CMK (cell line): ENCODE measurements at regions not wholly inside any gene's neighbourhood (a gene's known extent, or its start where the extent isn't known, plus 50 kb on each side); places are given as distances from the start of the nearest gene placed in this dataset.
A peak's percentile ranks its signal among the peaks of the same experiment; 100 is the strongest.

ENCODE experiments used
- DNase-seq: peaks from one replicate; pipeline ENCODE4 v3.0.0-alpha.2; 2010; ENCODE audit warnings: low read depth

DNA sequence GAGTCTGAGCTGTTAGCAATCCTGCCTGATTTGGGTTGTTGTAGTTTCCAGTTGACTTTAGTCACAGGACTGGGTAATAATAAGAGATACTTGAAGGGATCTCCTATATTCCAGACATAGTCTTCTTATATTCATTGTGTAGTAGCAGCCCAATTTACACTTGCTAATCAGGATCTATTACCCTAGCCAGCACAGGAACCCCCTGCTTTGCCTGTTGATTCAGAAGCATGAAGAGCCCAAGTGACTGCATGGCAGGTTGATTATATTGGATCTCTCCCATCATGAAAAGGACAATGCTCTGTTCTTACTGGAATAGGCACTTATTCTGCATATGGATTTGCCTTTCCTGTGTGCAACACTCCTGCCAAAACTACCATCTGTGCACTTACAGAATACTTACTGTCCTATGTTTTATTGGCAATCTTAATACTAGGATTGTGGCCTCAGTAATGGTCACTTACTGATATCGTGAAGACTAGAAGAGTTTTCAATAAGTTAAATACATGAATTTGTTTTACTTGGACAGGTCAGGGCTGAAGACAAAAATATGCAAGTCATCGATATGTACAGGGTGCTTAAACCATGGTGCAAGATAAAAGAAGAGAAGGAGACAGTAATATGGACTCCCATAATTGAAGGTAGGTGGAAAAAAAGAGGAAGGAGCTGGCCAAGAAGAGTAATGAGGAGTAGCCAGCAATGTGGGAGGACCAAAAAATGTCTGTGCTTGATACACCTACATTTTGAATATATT, 304.1 kb downstream of the MCTP2 start:
- DNase-seq: no peak

DNA sequence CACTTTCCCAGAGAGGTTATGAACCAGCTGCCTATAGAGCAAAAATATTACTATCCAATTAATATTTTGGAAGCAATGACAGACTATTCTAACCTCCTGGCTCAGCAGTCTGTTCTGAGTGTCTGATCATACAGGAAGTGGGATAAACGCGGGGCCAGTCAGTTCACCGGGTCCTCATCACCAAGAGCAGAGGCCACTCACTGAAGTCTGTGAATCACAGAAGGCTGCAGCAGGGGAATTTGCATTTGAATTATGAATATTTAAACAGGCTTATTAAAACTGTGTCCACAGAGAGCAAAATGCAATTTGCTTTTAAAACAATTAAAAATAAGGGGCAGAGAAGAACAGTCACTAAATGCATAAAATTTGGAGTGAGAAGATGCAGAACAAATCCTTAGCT, 305.2 kb downstream of the MCTP2 start:
- no peak for DNase-seq

- DNase-seq: no peak
These were observed 306.9 kb downstream of the MCTP2 start for GRCh38 chr15:94538280-94538679.

GRCh38 chr15:94542391-94542790, 311.0 kb downstream of the MCTP2 start:
- DNase-seq: no peak

DNA sequence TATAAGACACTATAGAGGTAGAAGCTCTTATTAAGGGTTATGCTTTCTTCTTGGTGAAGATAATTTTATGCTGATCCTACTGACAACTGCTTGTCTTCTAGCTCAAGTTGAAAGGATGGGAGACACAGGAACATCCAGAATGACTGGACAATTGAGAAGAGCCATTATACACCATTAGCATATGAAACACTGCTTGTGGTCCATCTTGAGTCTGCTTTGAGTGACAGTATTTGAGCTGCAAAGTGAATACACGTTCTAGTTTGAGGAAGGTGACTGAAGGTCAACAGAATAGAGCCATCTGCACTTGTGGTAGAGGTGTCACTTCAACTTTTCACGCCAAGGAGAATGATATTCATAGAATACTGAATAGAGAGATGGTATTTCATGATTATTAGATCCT, 315.4 kb downstream of the MCTP2 start:
- no peak for DNase-seq

DNA sequence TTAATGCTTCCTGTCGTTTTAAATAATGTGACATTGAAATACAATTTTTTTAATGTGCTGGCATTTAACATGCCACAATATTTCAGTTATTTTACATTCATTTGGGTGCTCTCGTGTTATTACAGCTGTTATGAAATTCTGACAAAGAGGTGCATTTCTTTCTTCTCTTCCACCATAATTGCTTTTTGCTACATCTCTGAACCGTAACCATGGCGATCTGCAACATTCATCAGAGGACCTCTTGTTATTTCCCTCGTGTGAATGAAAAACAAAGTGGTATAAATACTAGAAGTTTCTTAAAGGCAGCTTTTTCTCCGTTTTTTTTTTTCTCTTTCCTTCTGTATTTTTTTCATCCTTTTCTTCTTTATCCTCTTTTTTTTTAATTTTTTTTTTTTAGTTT, 316.4 kb downstream of the MCTP2 start:
- DNase-seq: no peak

DNA sequence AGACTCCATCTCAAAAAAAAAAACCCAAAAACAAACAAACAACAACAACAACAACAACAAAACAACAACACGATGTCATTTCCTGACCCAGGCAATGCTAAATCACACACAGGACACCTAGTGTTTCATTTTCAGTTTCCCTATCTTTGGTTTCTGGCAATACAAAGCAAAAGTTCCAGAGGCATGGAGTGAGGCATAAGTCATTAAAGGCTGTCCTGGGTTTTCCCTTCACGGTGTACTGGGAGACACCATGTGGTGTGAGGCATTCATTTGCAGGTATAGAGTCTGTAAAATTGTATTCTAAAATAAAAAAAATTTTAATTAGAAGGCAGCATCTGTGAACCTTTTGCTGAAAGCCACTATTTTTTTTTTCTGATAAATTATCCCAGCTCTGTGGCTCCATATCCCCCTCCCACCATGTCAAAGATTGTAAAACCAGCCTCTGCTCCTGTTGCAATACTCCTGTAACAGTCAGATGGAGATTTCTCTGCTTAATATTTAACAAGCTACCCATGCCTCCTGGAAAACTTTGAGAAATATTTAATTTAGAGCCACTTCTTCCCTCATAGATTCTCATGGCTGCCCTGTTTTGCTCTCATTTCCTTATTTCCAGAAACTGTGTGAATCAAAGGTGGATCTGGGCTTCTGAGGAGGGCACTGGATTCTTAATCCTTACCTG, 324.6 kb downstream of the MCTP2 start:
- DNase-seq: no peak

DNA sequence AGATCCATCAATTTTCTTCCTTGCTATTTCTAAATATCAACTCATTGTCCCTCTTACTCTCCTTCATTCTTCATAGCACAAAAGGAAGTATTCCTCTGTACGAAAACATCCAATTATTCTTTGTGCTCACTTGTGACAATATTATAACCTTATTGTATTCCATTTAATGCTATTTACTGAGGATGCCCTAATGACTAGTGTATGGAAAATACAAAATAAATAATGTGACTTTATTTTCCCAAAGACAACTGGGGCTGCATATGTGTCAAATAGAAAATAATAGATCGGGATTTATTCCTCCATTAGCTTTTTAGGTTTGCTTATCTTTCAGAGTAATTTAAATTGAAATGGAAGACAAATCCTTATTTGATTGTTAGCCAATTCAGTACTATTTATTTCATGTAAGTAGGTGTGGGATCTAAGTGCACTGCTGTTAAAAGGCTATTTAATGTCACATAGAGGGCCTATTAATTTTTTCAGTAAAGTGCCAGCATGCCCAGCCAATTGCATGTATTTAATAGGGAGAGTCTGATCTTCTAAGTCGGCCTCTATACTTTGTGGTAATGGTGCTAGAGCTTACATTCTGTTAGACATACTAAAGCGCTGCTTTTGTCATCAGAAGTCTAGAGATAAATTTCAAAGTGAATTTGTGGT, 329.8 kb downstream of the MCTP2 start:
- DNase-seq: no peak

- no peak for DNase-seq
These were observed 332.1 kb downstream of the MCTP2 start for GRCh38 chr15:94563456-94563855.

- DNase-seq: peak; percentile 20
These were observed 345.6 kb downstream of the MCTP2 start for GRCh38 chr15:94576889-94577533.

DNA sequence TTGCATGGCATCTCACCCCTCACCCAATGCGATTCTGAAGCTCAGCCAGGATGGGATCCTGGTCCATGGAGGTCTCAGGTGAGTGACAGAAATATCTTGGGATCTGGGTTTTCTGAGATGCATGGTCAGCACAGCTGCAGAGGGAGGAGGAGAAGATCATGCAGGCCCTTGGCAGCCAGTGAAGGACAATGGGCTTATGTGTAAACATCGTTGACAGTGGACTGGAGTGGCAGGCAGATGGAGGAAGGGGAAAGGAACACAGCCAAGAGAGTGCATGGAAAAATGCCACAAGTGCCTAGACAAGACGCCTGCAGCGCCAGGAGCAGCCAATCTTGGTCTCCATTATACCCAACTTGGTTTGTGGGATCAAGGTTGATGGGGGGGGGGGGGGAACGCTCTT, 347.9 kb downstream of the MCTP2 start:
- DNase-seq: no peak

DNA sequence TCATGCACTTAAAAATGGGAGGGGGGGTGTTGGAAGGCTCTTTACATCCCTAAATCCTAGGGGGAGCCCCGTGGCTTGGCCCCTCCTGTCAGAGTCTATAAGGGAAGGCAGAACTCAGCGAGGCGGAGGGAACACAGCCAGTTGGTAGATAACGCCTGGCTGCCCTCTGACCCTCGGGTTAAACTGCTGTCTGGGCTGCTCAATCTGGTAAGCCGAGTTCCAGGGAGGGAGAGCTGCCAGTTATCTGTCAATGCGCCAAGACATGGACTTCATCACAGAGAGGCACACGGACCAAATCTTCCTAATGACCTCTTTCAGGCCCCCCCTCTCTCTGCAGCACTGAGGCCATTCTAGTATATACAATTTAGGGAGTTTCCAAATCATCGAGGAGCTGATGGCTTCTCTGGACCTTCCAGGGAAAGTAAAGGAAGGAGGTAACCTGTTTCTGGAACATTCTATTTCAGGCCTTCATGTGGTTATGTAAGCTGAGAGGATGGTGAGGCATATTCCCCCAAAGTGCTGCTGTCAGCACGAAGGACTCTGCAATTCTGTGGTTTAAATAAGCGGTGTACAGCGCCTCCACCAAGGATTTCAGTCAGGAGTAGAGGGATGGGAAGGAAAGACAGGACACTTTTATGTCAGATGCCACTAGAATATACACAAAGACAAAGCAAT, 349.0 kb downstream of the MCTP2 start:
- no peak for DNase-seq

GRCh38 chr15:94582368-94582767, 351.0 kb downstream of the MCTP2 start:
- DNase-seq: peak; percentile 57

- peak; percentile 99 for DNase-seq
These were observed 353.5 kb downstream of the MCTP2 start for GRCh38 chr15:94584833-94585244.

DNA sequence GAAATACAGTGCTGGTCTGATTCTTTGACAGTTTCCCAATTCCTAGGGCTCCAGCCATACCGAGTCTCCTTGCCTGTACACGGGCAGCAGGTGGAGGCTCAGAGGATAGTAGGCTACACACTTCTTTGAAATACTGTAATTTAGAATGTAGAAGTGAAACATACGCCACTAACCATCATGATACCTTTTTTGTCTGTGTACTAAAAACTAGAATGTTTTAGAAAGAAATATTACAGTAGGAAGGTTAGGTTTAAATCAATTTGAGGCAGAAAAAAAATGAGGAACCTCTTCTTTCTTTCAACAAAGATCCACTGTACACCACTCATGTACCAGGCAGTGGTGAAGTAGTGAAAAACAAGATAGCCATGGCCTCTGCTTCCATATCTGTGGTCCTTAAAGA, 354.7 kb downstream of the MCTP2 start:
- no peak for DNase-seq

- no peak for DNase-seq
These were observed 355.8 kb downstream of the MCTP2 start for GRCh38 chr15:94587113-94587512.

- no peak for DNase-seq
These were observed 357.6 kb downstream of the MCTP2 start for GRCh38 chr15:94588993-94589392.

DNA sequence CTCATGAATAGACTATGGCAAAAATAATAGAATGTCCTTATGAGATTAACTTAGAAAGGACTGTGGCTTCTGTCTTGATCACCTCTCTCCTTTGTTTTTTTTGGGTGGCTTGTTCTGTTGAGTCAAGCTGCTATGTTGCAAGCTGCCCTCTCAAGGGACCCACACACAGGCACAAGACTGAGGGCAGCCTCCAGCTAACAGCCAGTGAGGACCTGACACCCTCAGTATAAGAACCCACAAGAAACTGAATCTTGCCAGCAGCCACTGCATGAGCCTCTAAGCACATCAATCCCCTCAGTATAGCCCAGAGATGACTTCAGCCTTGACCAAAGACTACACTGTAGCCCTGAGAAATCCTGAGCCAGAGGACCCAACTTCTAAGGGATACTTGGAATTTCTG, 361.1 kb downstream of the MCTP2 start:
- DNase-seq: no peak

GRCh38 chr15:94596707-94597106, 365.3 kb downstream of the MCTP2 start:
- DNase-seq: no peak

- no peak for DNase-seq
These were observed 369.1 kb downstream of the MCTP2 start for GRCh38 chr15:94600505-94600904.

DNA sequence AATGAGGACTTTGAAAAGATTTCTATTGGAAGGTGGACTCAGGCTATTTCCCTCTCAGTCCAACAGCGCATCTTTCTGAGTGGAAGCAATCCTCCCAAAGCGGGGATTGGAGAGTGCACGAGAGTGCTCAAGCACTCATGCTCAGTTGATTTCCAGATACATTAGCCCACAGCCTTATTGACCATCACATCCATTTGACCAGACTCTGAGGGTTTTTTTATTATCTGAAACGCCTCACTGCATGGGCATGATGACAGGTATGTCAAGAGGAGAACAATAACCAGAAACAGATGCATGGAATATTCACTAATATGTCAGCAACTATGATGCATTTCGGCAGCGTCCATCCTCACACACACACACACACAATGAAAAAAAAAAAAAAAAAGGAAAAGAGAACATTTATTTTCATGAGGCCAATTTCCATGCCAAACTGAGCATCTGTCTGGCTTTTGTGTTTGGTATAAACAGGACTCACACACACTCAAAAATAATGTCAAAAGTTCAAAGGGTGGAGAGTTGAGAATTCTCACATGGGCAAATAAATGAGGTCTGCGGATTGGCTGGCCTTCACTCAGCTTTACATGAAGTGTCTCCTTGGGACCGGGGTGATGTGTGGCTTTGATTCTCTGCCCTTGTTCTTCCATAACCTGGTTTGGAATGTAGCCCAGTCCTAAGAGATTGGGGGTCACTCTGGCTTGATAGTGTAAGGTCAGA, 371.6 kb downstream of the MCTP2 start:
- no peak for DNase-seq

DNA sequence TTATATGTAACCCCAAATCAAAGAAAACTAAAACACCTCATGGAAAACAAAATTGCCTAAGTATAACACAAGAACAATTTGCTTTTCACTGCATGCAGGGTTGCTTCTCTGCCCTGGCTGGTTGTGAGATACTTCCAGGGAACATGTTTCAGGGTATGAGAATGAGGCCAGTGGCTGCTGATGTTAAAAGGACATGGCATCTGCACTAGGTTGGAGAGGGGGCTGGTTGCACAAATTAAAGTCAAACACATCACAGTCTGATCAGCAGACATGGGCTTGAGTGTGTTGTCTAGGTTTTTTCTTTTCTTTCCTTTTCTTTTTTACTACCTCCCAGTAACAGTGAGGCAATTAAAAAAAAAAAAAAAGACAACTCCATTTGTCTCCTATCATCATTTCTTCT, 374.9 kb downstream of the MCTP2 start:
- DNase-seq: no peak
